HG02759 (cell line): ENCODE measurements at regions not wholly inside any gene's neighbourhood (a gene's known extent, or its start where the extent isn't known, plus 50 kb on each side); places are given as distances from the start of the nearest gene placed in this dataset.
"Not testable (repeated sequence)": the region's sequence is repeated elsewhere in the genome, so short reads cannot be mapped to it uniquely, and the experiment has no call there.

Source experiments
- ATAC-seq: cut with Tn5 transposase; IDR thresholded peaks from one replicate; pipeline ENCODE4 v1.9.1; 2021; ENCODE audit warnings: mild to moderate bottlenecking, moderate library complexity; ENCODE audit not compliant: unreplicated experiment

GRCh38 chr6:15813698-15814097, 150.9 kb upstream of the DTNBP1 start:
- ATAC-seq: not testable (repeated sequence)

- ATAC-seq: no peak
Observed at GRCh38 chr6:15811107-15811506, 148.3 kb upstream of the DTNBP1 start.

- no peak for ATAC-seq
Observed at GRCh38 chr6:15810618-15811017, 147.8 kb upstream of the DTNBP1 start.

- no peak for ATAC-seq
Observed at GRCh38 chr6:15809367-15809766, 146.5 kb upstream of the DTNBP1 start.

GRCh38 chr6:15804164-15805154, 141.6 kb upstream of the DTNBP1 start:
- ATAC-seq: no peak

- no peak for ATAC-seq
Observed at GRCh38 chr6:15802466-15802865, 139.6 kb upstream of the DTNBP1 start.

GRCh38 chr6:15801912-15802311, 139.1 kb upstream of the DTNBP1 start:
- ATAC-seq: no peak

- no peak for ATAC-seq
Observed at GRCh38 chr6:15800841-15801617, 138.2 kb upstream of the DTNBP1 start.

GRCh38 chr6:15798533-15799255, 135.9 kb upstream of the DTNBP1 start:
- no peak for ATAC-seq

GRCh38 chr6:15796844-15797243, 134.0 kb upstream of the DTNBP1 start:
- ATAC-seq: no peak

GRCh38 chr6:15796130-15796771, 133.4 kb upstream of the DTNBP1 start:
- no peak for ATAC-seq

GRCh38 chr6:15793826-15794225, 131.0 kb upstream of the DTNBP1 start:
- no peak for ATAC-seq

- no peak for ATAC-seq
Observed at GRCh38 chr6:15793288-15793687, 130.5 kb upstream of the DTNBP1 start.

- no peak for ATAC-seq
Observed at GRCh38 chr6:15792842-15793241, 130.0 kb upstream of the DTNBP1 start.

- no peak for ATAC-seq
Observed at GRCh38 chr6:15791448-15792181, 128.8 kb upstream of the DTNBP1 start.

- ATAC-seq: no peak
Observed at GRCh38 chr6:15790116-15790515, 127.3 kb upstream of the DTNBP1 start.

GRCh38 chr6:15786846-15787245, 124.0 kb upstream of the DTNBP1 start:
- no peak for ATAC-seq

- ATAC-seq: no peak
Observed at GRCh38 chr6:15783484-15783883, 120.7 kb upstream of the DTNBP1 start.

GRCh38 chr6:15781890-15782289, 119.1 kb upstream of the DTNBP1 start:
- ATAC-seq: no peak

GRCh38 chr6:15781333-15781732, 118.5 kb upstream of the DTNBP1 start:
- ATAC-seq: no peak
